HCEC 1CT (cell line): ENCODE measurements at regions not wholly inside any gene's neighbourhood (a gene's known extent, or its start where the extent isn't known, plus 50 kb on each side); places are given as distances from the start of the nearest gene placed in this dataset.

Experiments
- DNase-seq: peaks from one replicate; pipeline ENCODE4 v3.0.0-alpha.2; 2017

DNA sequence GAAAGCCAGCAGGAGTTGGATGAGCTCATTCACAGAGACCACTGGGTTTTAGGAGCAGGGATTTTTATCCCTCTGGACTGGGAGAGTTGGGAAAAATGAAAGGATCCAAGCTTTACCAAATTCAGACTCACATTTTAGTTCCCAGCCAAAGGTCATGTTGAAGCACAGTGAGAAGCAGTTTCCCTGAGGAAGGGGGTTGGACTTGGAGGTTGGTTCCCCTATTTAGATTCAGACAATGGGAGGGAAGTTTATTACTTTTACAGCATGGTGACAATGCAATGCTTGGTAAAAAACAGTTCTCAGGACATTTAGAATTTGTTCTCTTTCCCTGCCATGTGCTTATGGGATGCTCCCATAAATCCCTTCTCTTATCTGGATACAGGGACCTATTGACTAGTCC, 57.3 kb upstream of the ZNF648 start:
- no peak for DNase-seq

DNA sequence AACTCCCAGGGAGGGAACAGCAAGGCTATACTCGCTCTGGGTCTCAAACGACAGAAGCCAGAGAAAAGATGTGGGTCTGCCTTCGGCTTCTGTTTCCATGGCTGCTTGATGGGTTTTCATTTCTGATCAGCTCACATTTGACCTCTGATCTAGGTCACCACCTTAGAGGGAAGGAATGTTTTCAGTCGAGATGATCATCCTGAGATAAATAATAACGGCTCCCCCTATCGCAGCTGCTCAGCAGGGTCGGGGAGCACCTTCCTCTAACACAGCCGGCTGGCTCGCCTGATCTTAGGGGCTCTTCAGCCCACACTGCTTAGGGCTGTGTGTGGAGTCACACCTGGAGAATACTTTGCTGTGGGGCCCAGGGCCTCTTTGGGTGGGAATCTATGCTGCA, 53.1 kb upstream of the ZNF648 start:
- no peak for DNase-seq

DNA sequence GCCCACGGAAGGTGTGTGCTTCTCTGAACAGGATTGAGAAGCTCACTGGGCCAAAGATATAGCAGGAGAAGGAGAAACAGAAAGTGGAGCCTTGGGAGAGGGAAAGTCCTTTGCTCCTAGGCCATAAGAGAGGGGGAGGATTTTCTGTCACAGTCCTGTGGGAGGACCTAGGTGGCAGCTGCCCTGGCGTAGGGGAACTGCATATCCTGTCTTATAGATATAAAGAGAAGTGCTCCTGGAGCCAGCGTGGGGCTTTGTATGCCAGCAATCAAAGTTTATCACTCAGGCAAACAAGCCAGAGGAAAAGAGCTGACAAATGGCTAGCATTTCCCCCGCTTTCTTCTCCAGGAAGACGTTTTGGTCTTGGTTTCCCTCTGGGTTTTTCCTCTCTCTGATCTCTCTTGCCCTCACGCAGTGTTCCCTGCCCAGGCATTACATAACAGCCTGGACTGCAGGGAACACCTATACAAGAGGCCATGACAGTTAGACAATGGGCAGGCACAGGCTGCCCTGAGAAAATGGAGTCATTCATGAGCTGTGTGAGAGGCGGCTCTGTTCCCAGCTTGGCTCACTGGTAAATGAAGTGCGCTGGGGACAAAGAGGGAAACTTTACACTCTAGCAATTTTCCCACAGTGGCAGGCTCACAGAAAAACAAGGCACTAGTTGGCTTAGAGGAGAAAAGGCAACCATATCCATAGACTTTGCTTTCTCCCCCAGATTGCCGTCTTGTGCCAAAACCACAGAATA, 52.5 kb upstream of the ZNF648 start:
- no peak for DNase-seq

DNA sequence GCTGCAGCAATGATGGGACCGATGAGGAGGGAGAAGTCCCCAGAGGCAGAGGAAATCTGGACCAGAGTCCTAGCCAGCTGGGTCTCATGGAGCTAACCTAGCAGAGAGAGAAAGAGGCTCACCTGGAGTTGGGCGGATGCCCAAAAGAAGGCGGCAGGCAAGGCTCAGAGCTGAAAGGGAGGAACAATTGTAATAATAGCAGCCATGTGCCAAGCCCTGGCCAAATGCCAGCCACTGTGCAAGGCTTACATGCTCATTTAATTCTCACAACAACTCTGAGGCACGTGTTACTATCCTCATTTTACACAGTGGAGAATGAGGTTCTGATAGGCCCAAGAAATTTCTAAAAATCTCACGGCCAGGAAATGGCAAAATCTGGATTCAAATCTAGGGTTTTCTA, 50.0 kb upstream of the ZNF648 start:
- no peak for DNase-seq
